ENCODE measurements at regions not wholly inside any gene's neighbourhood (a gene's known extent, or its start where the extent isn't known, plus 50 kb on each side); places are given as distances from the start of the nearest gene placed in this dataset.

DNA sequence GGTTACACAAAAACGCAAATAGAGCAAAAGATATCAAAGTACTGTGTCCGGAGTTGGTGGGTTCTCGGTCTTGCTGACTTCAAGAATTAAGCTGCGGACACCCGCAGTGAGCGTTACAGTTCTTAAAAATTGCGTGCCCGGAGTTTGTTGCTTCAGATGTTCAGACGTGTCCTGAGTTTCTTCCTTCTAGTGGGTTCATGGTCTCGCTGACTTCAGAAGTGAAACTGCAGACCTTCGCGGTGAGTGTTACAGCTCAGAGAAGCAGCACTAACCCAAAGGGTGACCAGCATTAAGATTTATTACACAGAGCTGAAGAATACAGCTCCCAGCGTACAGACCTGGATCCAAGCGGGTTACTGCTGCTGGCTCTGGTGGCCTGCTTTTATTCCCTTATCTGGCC lies 125.7 kb upstream of the TWIST2 start:
- TF ChIP-seq, protein P1, sequence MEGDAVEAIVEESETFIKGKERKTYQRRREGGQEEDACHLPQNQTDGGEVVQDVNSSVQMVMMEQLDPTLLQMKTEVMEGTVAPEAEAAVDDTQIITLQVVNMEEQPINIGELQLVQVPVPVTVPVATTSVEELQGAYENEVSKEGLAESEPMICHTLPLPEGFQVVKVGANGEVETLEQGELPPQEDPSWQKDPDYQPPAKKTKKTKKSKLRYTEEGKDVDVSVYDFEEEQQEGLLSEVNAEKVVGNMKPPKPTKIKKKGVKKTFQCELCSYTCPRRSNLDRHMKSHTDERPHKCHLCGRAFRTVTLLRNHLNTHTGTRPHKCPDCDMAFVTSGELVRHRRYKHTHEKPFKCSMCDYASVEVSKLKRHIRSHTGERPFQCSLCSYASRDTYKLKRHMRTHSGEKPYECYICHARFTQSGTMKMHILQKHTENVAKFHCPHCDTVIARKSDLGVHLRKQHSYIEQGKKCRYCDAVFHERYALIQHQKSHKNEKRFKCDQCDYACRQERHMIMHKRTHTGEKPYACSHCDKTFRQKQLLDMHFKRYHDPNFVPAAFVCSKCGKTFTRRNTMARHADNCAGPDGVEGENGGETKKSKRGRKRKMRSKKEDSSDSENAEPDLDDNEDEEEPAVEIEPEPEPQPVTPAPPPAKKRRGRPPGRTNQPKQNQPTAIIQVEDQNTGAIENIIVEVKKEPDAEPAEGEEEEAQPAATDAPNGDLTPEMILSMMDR (IDR thresholded peaks at IDR 0.05), result no peak
- TF ChIP-seq POLR2A (IDR thresholded peaks at IDR 0.05), result no peak
